GM21529 (cell line): ENCODE measurements at regions not wholly inside any gene's neighbourhood (a gene's known extent, or its start where the extent isn't known, plus 50 kb on each side); places are given as distances from the start of the nearest gene placed in this dataset.

Experiments
- ATAC-seq: cut with Tn5 transposase; IDR thresholded peaks from one replicate; pipeline ENCODE4 v1.9.1; 2021; ENCODE audit not compliant: unreplicated experiment

GRCh38 chr17:79522414-79522813 lies 88.4 kb downstream of the RBFOX3 start:
- no peak for ATAC-seq

- ATAC-seq = no peak
Measured at GRCh38 chr17:79521225-79521624, 89.6 kb downstream of the RBFOX3 start.

GRCh38 chr17:79520167-79521165 lies 90.4 kb downstream of the RBFOX3 start:
- ATAC-seq = no peak

GRCh38 chr17:79519601-79520000 lies 91.2 kb downstream of the RBFOX3 start:
- ATAC-seq = no peak

- ATAC-seq = no peak
Measured at GRCh38 chr17:79518585-79519523, 92.0 kb downstream of the RBFOX3 start.

GRCh38 chr17:79517827-79518584 lies 92.8 kb downstream of the RBFOX3 start:
- no peak for ATAC-seq

GRCh38 chr17:79515646-79516571 lies 94.9 kb downstream of the RBFOX3 start:
- ATAC-seq = no peak

- no peak for ATAC-seq
Measured at GRCh38 chr17:79515110-79515509, 95.7 kb downstream of the RBFOX3 start.

GRCh38 chr17:79513820-79514535 lies 96.9 kb downstream of the RBFOX3 start:
- ATAC-seq = no peak

GRCh38 chr17:79513206-79513605 lies 97.6 kb downstream of the RBFOX3 start:
- ATAC-seq = no peak

GRCh38 chr17:79511471-79511870 lies 99.4 kb downstream of the RBFOX3 start:
- ATAC-seq = no peak

- ATAC-seq = no peak
Measured at GRCh38 chr17:79510071-79510470, 100.8 kb downstream of the RBFOX3 start.

GRCh38 chr17:79509490-79509889 lies 101.4 kb downstream of the RBFOX3 start:
- no peak for ATAC-seq

GRCh38 chr17:79509008-79509407 lies 101.8 kb downstream of the RBFOX3 start:
- ATAC-seq = no peak

- ATAC-seq = no peak
Measured at GRCh38 chr17:79508291-79508716, 102.5 kb downstream of the RBFOX3 start.

GRCh38 chr17:79506955-79507354 lies 103.9 kb downstream of the RBFOX3 start:
- no peak for ATAC-seq

- no peak for ATAC-seq
Measured at GRCh38 chr17:79506150-79506870, 104.5 kb downstream of the RBFOX3 start.

- ATAC-seq = no peak
Measured at GRCh38 chr17:79505199-79505598, 105.7 kb downstream of the RBFOX3 start.
